Spleen (tissue), 7 donors: ENCODE measurements at regions not wholly inside any gene's neighbourhood (a gene's known extent, or its start where the extent isn't known, plus 50 kb on each side); places are given as distances from the start of the nearest gene placed in this dataset.

ENCODE experiments used
- CTCF ChIP-seq, 11 experiments: fragments of 200-600 bp in 7 of 11; fragments of 450-650 bp in 4 of 11; sonication (generic) in 4 of 11; IDR thresholded peaks in 8 of 11; conservative IDR thresholded peaks in 3 of 11; 1 replicate in 7 of 11; 2 replicates in 4 of 11; pipeline versions ENCODE4 v1.4.0 to v1.8.0; 2016 to 2021; ENCODE audit warnings: antibody characterized with exemption in 11 of 11, inconsistent platforms in 4 of 11, mild to moderate bottlenecking in 1 of 11
- POLR2A ChIP-seq, 3 donors: fragments of 450-650 bp; IDR thresholded peaks; one replicate each; pipeline ENCODE4 v1.5.1; 2017; ENCODE audit warnings: antibody characterized with exemption in 3 of 3, mild to moderate bottlenecking in 1 of 3
- donor health status: DM: no; HTN: no; CAD: no; lungs with moderate emphysema.
- donor health status: DM: no; HTN: no; CAD: no.
- donor health status: DM: no; HTN: no; CAD: no.

DNA sequence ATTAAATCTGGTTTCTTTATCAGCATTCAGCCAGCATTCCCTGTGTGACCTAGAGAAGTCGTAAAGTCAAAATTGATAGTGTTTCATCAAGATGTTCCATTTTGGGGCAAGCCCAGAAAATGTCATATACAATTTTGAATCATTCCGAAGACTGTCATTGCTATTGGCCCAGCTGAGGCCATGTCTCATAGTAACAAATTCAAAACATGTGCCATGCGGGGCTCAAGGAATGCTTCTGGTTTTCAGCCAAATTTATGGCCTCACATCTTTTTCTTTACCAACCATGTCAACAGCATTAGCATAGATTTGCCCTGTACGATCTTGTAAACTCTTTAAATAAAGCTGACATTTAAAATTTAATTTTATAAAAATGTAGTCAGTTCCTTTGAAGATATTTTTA lies 314.7 kb downstream of the PAX1 start:
- TF ChIP-seq CTCF (IDR thresholded peaks at IDR 0.05 in 8 of 11, conservative IDR thresholded peaks at IDR 0.05 in 3 of 11) (no peak), POLR2A (IDR thresholded peaks at IDR 0.05) (no peak)
